Breast epithelium (tissue), 3 donors: ENCODE measurements at regions not wholly inside any gene's neighbourhood (a gene's known extent, or its start where the extent isn't known, plus 50 kb on each side); places are given as distances from the start of the nearest gene placed in this dataset.

Source experiments
- POLR2A ChIP-seq: fragments of 450-650 bp; IDR thresholded peaks from one replicate; pipeline ENCODE4 v1.6.1; 2016; ENCODE audit warnings: antibody characterized with exemption, mild to moderate bottlenecking, moderate library complexity
- TF ChIP-seq, protein P1 (sequence below), 3 donors: fragments of 450-650 bp; IDR thresholded peaks; one replicate each; pipeline ENCODE4 v1.5.1; 2016 to 2017; ENCODE audit warnings: antibody characterized with exemption in 3 of 3, mild to moderate bottlenecking in 3 of 3, moderate library complexity in 3 of 3

DNA sequence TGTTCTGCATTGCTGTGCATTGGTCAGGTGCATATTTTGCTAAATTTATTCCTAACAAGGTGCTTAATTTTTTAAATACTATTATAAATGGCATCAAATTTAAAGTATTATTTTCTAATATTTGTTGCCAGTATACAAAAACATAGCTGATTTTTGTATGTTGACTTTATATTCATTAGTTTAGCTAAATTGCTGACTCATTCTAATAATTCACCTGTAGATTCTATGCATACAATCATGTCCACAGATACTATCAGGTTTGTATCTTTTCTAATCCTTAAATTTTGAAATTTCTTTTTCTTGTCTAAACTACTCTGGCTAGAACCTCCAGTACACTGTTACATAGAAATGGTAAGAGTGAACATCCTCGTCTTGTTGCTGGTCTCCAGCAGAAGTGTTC is 657.6 kb downstream of the CCDC171 start:
- TF ChIP-seq, protein P1, sequence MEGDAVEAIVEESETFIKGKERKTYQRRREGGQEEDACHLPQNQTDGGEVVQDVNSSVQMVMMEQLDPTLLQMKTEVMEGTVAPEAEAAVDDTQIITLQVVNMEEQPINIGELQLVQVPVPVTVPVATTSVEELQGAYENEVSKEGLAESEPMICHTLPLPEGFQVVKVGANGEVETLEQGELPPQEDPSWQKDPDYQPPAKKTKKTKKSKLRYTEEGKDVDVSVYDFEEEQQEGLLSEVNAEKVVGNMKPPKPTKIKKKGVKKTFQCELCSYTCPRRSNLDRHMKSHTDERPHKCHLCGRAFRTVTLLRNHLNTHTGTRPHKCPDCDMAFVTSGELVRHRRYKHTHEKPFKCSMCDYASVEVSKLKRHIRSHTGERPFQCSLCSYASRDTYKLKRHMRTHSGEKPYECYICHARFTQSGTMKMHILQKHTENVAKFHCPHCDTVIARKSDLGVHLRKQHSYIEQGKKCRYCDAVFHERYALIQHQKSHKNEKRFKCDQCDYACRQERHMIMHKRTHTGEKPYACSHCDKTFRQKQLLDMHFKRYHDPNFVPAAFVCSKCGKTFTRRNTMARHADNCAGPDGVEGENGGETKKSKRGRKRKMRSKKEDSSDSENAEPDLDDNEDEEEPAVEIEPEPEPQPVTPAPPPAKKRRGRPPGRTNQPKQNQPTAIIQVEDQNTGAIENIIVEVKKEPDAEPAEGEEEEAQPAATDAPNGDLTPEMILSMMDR (IDR thresholded peaks at IDR 0.05), result no peak
- no peak for TF ChIP-seq POLR2A
